ENCODE measurements at regions not wholly inside any gene's neighbourhood (a gene's known extent, or its start where the extent isn't known, plus 50 kb on each side); places are given as distances from the start of the nearest gene placed in this dataset.

GRCh38 chr5:142259758-142260157 is 65.1 kb downstream of the SPRY4 start:
- TF ChIP-seq CTCF (IDR thresholded peaks at IDR 0.05) (no peak), POLR2A (IDR thresholded peaks at IDR 0.05) (no peak), EP300 (IDR thresholded peaks at IDR 0.05) (no peak)

All from upper lobe of left lung (tissue), 4 donors.